SK-N-SH (cell line): ENCODE measurements at regions not wholly inside any gene's neighbourhood (a gene's known extent, or its start where the extent isn't known, plus 50 kb on each side); places are given as distances from the start of the nearest gene placed in this dataset.

Experiments
- CTCF ChIP-seq: fragments of 200-600 bp; sonication (generic); IDR thresholded peaks from 2 replicates; pipeline ENCODE4 v1.6.1; 2017; ENCODE audit warnings: antibody characterized with exemption, mild to moderate bottlenecking, moderate library complexity
- NRF1 ChIP-seq: IDR thresholded peaks from 2 replicates; pipeline ENCODE4 v1.6.1; 2012; ENCODE audit warnings: low read depth, mild to moderate bottlenecking, low read length
- PBX3 ChIP-seq: IDR thresholded peaks from 2 replicates; pipeline ENCODE4; 2012
- POLR2AphosphoS5 ChIP-seq: IDR thresholded peaks from 2 replicates; pipeline ENCODE4 v1.6.1; 2012; ENCODE audit warnings: low read depth, low read length
- RFX5 ChIP-seq: IDR thresholded peaks from 2 replicates; pipeline ENCODE4 v1.6.1; 2012; ENCODE audit warnings: mild to moderate bottlenecking, improper control_type of control experiment, low read length
- SIN3A ChIP-seq: IDR thresholded peaks from 2 replicates; pipeline ENCODE4 v1.6.1; 2012; ENCODE audit warnings: low read depth, mild to moderate bottlenecking, low read length, moderate library complexity, borderline replicate concordance
- YY1 ChIP-seq: IDR thresholded peaks from 2 replicates; pipeline ENCODE4 v1.4.0; 2012; ENCODE audit warnings: low read depth, mild to moderate bottlenecking

GRCh38 chr6:40922281-40922680 lies 116.7 kb downstream of the UNC5CL start:
- no peak for TF ChIP-seq POLR2AphosphoS5
- no peak for TF ChIP-seq RFX5
- no peak for TF ChIP-seq CTCF
- TF ChIP-seq YY1, result no peak
- no peak for TF ChIP-seq SIN3A
- TF ChIP-seq NRF1, result no peak
- no peak for TF ChIP-seq PBX3
